ENCODE measurements at regions not wholly inside any gene's neighbourhood (a gene's known extent, or its start where the extent isn't known, plus 50 kb on each side); places are given as distances from the start of the nearest gene placed in this dataset.

DNA sequence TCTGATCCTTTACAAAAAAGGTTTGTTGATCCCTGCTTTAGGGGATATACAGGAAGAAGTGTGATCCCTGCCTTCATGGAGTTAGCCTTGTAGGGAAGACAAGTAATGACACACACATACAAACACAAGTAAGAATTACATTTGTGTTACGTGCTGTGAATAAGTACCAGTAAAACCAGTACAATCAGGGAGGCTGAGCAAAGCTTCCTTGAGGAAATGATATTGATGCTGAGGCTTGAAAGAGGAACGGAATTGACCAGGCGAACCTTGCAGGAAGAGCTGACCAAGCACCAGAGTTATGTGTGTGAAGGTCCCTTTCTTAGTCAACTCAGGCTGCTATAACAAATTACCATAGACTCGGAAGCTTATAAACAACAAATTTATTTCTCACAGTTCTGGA, 83.6 kb upstream of the CACUL1 start:
- DNase-seq = no peak

DNA sequence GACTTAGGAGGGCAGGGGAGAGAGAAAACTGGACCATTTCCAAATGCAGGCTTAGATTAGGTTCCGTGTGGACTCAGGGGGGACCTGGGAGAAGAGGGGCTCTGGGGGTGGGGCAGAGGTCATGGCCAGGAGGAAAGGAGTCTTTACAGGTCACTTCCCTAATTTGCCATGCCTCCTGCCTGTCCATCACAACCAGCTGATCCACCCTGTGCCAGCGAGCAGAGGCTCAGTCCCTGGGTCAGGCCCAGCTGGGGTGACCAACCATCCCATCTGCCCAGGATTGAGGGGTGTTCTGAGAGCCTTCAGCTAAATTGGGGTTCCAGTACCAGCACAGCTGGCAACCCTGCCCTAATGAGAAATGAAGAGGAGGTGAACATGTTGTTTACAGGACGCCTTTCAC, 84.6 kb upstream of the CACUL1 start:
- DNase-seq = no peak

DNA sequence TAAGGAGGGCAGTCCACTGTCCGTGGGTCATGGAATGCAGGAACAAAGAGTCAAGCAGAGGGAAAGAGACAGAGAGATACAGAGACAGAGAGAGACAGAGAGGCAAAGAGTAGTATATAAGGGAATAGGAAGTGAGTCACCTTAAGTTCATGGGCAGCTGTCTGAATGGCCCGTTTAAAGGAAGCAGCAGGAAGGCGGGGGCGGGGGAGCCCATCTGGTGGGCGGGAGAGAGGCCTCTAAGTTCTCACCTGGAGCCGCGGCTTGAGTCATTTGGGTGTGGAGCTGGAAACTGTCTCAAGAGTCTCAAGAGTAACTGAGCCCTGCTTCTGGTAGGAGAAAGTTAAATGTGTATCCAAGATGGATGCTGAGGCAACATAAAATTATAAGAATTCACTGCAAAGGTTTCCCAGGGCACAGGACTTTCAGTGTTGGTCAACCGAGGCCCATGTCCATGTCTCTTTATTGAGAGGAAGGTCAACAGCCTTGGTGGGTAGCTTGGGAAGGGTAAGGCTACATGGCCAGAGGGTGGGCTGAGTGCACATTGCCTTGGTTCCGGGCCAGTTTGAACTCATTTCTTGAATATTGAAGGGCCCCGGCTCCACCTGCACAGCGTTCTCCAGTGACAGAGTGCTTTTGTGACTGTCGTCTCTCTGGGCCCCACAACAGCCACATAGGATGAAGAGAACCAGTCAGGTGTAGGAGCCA, 85.5 kb upstream of the CACUL1 start:
- peak; percentile 83 for DNase-seq

DNA sequence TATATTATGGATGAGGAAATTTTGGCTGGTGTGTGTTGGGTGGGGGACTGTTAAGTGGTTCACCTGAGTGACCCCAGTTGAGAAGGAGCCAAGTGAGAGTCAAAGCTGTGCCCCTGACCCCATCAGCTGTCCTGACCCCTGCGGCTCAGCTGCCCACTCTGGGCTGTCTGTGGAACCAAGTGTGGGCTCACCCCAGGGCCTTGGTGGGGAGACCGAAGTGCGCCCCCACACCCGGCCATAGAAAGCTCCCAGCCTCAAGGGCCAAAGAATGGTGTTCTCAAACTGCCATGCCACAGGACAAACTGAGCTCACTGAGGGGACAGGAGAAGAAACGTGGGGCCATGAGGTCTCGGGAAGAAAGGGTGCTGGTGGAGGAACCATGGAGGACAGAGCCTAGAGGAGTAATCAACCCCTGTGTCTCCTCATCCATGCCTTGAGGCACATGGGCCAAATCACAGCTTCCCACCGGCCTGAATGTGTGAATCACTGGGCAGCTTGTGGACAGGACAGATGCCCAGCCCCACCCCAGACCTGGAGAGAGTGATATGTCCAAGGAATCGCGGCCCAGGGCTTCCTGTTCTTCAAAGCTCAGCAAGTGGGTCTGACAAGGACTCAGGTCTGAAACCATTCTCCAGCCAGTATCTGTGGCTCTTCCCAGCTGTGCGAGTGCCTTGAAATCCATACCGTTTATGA, 86.2 kb upstream of the CACUL1 start:
- DNase-seq = no peak

DNA sequence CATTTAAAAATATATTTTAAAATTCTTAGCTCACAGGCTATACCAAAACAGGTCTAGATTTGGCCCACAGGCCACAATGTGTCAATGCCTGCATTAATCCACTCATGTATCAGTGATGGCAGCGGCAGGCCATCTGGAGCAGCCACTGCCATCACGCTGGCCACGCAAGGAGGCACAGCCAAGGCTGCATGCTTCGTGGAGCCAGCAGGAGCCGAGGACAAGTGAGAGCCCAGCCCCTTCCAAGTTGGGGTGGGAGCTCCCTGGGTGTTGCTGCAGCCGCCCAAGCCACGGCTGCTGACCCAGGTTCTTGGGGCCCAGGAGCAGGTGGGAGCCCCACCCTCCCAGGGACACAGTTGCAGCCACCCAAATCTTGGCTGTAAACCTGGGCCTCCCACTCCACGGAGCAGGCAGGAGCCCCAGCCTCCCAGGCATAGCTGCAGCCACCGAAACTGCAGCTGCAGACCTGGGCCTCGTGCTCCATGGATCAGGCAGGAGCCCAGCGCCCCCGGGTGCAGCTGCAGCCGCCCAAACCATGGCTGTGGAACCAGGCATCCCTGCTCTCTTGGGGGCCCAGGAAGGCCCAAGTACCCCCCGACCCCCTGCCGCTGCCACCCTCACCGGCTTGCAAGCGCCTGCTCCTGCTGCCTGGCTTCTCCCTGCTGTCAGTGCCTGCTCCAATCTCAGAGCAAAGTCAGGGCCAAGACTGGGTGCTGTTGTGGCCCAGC, 87.3 kb upstream of the CACUL1 start:
- DNase-seq = no peak

DNA sequence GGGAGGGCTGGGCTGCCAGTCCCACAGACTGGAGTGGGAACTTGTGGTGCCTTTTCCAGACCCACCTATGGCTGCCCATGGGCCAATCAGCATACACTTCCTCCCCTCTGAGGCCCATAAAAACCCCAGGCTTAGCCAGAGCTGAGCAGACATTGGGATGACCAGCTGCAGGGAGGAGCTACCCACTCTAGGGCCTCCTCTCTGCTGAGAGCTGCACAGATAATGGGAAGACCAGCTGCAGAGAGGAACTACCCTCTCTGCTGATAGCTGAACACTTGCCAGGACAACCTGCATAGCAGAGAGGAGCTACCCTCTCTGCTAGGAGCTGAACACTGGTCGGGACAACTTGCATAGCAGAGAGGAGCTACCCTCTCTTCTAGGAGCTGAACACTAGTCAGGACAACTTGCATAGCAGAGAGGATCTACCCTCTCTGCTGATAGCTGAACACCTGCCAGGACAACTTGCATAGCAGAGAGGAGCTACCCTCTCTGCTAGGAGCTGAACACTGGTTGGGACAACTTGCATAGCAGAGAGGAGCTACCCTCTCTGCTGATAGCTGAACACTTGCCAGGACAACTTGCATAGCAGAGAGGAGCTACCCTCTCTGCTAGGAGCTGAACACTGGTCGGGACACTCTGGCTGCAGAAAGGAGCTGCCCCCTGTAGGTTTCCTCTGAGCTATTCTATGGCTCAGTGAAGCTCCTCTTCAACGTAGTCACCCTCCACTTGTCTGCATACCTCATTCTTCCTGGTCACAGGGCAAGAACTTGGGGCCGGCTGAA, 88.3 kb upstream of the CACUL1 start:
- no peak for DNase-seq

GRCh38 chr10:118843647-118844265, 89.0 kb upstream of the CACUL1 start:
- DNase-seq = no peak

- DNase-seq = no peak
These were observed 90.2 kb upstream of the CACUL1 start for GRCh38 chr10:118844731-118845521.

- no peak for DNase-seq
These were observed 91.0 kb upstream of the CACUL1 start for GRCh38 chr10:118845776-118846175.

DNA sequence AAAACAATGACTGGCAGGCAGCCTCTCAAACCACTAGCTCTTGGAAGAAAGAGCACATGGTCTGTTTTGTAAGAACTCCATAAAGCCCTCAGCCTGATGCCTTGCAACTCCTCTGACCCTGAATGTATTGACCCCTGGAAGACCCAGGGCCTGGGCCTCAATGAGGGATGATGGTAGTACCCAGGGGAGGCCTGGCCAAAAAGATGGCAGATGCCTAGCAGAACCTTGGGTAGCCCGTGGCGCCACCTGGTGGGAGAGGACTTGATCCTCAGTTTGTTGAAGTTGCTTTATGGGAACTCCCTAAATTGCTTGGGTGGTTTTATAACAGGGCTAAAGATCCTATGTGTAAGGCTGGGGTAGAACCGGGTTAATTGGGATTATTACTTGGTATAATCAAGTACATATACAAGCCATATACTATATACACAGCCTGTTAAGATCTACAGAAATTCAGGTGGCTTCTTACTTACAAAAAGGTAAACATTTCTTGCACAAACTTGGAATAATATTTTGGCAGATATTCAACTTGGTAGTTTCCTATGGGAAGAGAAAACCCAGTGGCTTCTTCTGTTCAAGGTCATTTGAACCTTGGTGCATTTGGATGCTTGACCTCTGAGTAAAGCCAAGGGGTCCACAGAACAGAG, 95.8 kb upstream of the CACUL1 start:
- peak; percentile 81 for DNase-seq

GRCh38 chr10:118851062-118852035, 96.6 kb upstream of the CACUL1 start:
- no peak for DNase-seq

DNA sequence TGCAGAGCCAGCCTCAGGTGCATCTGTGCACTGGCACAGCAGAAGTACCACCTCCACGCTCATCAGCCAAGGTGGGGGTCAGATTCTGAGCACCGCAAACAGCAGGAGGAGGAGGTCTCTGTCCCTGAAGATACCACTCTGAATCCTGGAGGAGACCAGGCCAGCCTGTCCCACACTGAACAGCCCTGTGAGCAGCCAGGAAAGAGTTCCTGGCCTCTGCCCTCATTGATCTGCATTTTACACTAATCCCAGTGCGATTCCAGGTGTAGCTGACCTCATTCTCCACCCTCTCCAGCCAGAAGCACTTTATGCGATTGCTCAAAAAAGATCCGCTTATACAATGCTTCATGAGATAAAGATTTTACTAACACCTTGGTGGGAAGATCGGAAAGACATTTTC, 99.1 kb upstream of the CACUL1 start:
- DNase-seq = no peak

DNA sequence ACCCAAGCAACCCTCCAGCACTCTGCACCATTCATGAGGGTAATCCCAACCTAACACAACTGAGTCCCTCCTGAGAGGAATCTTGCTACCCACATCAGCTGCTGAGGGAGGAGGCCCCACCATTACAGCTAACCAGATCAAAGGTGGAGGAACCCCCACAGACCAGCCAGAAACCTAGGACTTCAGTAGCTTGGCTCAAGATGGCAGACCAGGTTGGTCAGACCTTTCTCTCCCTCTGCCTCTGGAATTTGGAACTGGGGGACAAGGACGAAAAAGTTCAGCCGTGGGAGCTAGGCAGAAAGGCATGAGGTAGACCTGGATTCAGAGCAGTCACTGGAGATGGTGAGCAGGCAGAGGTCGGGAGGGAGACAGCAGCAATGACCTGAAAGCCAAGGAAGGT, 101.3 kb upstream of the CACUL1 start:
- no peak for DNase-seq

- DNase-seq = no peak
These were observed 111.4 kb upstream of the CACUL1 start for GRCh38 chr10:118865998-118866693.

DNA sequence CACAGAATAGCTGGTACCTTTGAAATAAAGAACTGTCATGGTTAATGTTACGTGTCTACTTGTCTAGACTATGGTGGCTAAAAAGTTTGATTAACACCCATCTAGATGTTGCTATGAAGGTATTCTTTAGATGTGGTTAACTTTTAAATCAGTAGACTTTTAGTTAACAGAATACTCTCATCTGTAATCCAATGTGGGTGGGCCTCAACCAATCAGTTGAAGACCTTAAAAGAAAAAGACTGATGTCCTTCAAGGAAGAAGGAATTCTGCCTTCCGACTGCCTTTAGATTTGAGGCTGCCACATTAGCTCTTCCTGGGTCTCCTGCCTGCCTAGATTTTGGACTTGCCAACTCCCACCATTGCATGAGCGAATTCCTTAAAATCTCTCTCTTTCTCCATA, 113.0 kb upstream of the CACUL1 start:
- DNase-seq = no peak

DNA sequence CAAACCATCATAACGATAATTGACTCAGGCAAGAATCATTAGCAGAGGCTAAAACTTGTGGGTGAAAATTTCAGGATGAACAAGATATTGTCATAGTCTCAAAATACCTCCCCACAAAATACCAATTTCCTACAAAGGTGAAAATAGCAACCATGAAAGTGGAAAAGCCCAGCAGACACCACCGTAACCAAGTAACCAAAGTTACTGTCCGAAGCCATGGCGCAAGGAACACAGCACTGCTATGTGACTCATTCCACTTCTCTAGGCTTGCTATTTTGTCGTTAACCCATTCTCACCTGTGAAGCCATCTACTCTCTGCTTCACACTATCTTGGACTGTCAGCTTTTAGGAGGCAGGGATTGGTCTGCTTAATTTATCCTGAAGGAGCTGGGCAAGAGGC, 113.8 kb upstream of the CACUL1 start:
- DNase-seq = no peak

DNA sequence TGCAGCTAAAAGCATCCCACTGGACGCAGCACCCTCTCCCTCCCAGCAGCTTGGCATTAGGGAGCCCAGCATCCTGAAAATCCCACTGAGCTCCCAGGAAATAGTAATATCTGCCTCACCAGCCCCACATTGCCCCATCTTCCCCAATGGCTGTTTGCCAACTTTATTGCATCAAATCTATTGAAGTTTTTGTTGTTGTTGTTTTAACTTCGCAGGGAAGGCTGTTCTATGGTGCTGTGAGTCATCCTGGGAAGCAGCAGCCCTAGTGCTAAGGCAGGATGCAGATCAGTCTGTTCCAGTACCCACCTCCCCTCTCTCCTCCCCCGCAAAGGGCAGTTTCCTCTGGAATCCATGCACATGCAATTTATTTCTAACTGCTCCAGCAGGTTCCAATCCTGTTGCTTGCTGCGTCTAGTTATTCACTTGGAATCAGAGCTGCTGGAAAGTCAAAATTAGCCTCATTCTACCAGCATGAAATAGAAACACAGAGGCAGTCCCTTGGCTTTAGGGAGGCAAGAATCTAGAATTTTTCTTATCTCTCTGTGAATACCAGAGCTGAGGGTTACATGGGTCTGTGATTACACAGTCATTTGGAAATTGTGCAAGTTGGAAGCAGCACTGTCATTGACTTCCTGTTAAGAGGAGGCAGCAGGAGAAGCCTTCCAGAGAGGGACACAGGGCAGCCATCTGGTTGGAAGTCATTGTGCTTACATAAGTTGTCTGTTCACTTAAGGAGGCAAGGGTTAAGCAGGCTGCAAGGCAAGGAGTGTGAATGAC, 115.9 kb upstream of the CACUL1 start:
- DNase-seq = no peak

DNA sequence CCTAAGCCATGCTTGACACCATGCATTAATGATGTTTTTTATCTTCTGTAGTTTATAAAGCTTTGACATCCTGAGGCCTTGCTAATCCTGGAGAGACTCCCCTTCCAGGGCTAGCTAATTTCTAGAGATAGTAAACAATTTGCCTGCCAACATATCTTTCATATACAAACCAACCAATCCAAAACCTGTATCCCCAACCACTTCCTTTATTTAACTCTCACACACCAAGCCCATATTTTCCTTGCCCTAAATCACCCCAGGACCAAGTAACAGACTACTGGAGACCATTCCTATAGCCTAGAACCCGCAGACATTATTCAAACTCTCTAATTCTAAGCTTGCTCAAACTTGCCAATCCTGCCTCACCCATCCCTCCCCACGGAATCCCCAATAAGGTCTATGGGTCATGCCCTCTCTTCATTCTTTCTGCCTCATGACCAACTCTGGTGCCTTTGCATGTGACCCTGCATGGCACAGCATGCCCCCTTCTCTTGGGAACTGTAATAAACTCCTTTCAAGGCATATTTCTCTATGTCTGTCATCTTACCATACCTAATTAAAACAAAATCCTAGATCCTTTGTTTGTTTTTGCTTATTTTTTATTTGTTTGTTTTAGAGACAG, 116.6 kb upstream of the CACUL1 start:
- DNase-seq = no peak

Measured in stimulated activated CD4-positive, alpha-beta T cell treated with anti-CD3 and anti-CD28 coated beads, Interleukin-1b, Interleukin-23, amount 100 ng/mL, for 48 hours (primary cell).